UCSD-AML1 (cell line): ENCODE measurements at regions not wholly inside any gene's neighbourhood (a gene's known extent, or its start where the extent isn't known, plus 50 kb on each side); places are given as distances from the start of the nearest gene placed in this dataset.

Experiments used
- DNase-seq: peaks from one replicate; lab custom pipeline; 2025; ENCODE audit not compliant: unreplicated experiment; lab: John Stamatoyannopoulos, UW

- DNase-seq: no peak
Measured at GRCh38 chr2:242022550-242023290, 153.2 kb downstream of the RTP5 start.

GRCh38 chr2:242024751-242025355, 155.3 kb downstream of the RTP5 start:
- no peak for DNase-seq

GRCh38 chr2:242027676-242028450, 158.3 kb downstream of the RTP5 start:
- no peak for DNase-seq

GRCh38 chr2:242029422-242030225, 160.1 kb downstream of the RTP5 start:
- DNase-seq: no peak

- no peak for DNase-seq
Measured at GRCh38 chr2:242030226-242030575, 160.7 kb downstream of the RTP5 start.

GRCh38 chr2:242030858-242031257, 161.3 kb downstream of the RTP5 start:
- DNase-seq: no peak

GRCh38 chr2:242031481-242032019, 162.0 kb downstream of the RTP5 start:
- no peak for DNase-seq

- DNase-seq: no peak
Measured at GRCh38 chr2:242032780-242033656, 163.5 kb downstream of the RTP5 start.

- DNase-seq: no peak
Measured at GRCh38 chr2:242034138-242034537, 164.6 kb downstream of the RTP5 start.

- no peak for DNase-seq
Measured at GRCh38 chr2:242034996-242035814, 165.7 kb downstream of the RTP5 start.

GRCh38 chr2:242035858-242036652, 166.5 kb downstream of the RTP5 start:
- no peak for DNase-seq

- DNase-seq: no peak
Measured at GRCh38 chr2:242036653-242036950, 167.1 kb downstream of the RTP5 start.

- no peak for DNase-seq
Measured at GRCh38 chr2:242038166-242038927, 168.8 kb downstream of the RTP5 start.

- no peak for DNase-seq
Measured at GRCh38 chr2:242038928-242039341, 169.4 kb downstream of the RTP5 start.

- no peak for DNase-seq
Measured at GRCh38 chr2:242040303-242040655, 170.8 kb downstream of the RTP5 start.

- DNase-seq: no peak
Measured at GRCh38 chr2:242040681-242041080, 171.2 kb downstream of the RTP5 start.

GRCh38 chr2:242041816-242042215, 172.3 kb downstream of the RTP5 start:
- DNase-seq: no peak
